Thoracic aorta (tissue), 2 donors: ENCODE measurements at regions not wholly inside any gene's neighbourhood (a gene's known extent, or its start where the extent isn't known, plus 50 kb on each side); places are given as distances from the start of the nearest gene placed in this dataset.

Experiments used
- ATAC-seq: fragments of 150-250 bp; one replicate; pipeline ENCODE4 v1.8.0; 2017; ENCODE audit warnings: low read depth; ENCODE audit not compliant: insufficient number of reproducible peaks, low FRiP score
- DNase-seq: peaks from one replicate; pipeline ENCODE4 v3.0.0-alpha.2; 2020; ENCODE audit warnings: low spot score
- H3K27ac ChIP-seq, 2 donors: fragments of 200-600 bp; sonication (generic); 1 replicate in 1 of 2; 2 replicates in 1 of 2; pipeline ENCODE4 v1.5.1; 2016; ENCODE audit warnings: mild to moderate bottlenecking in 2 of 2, moderate library complexity in 2 of 2
- H3K27me3 ChIP-seq: fragments of 200-600 bp; sonication (generic); replicated peaks from 2 replicates; pipeline ENCODE4 v1.6.0; 2016; ENCODE audit warnings: mild to moderate bottlenecking; ENCODE audit not compliant: insufficient read depth
- H3K36me3 ChIP-seq: fragments of 200-600 bp; sonication (generic); one replicate; pipeline ENCODE4 v1.5.1; 2016
- H3K4me1 ChIP-seq, 2 donors: fragments of 200-600 bp; sonication (generic); 1 replicate in 1 of 2; 2 replicates in 1 of 2; pipeline versions ENCODE4 v1.5.1 to v1.6.0; 2016; ENCODE audit warnings: low read depth in 2 of 2, mild to moderate bottlenecking in 1 of 2; ENCODE audit not compliant: control insufficient read depth in 1 of 2
- H3K4me3 ChIP-seq: fragments of 200-600 bp; sonication (generic); 2 replicates; pipeline ENCODE4 v1.5.1; 2016; ENCODE audit warnings: mild to moderate bottlenecking
- H3K9me3 ChIP-seq: fragments of 200-600 bp; sonication (generic); 2 replicates; pipeline ENCODE4 v1.5.1; 2016
- TF ChIP-seq, protein P1 (sequence below): fragments of 200-600 bp; sonication (generic); IDR thresholded peaks from one replicate; pipeline ENCODE4 v1.5.1; 2019; ENCODE audit warnings: antibody characterized with exemption

DNA sequence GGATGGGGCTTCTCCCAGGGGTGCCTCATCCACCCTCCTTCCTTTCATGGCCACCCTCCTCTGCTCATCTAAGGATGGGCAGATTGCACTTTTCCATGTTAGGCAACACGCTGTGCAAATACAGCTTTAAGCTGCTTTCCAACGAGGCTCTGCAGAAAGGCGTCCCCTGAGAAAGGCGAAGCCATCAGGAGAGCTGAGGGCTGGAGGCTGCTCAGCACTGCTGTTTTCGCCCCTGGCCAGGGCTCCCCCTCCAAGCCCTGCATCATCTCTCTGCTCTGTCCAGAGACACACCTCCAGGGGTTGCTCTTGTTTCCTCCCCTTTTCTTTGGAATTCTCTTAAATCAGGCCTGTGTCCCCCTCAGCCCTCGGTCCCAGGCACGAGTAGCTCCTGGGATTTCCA, 526.1 kb downstream of the CDH26 start:
- no peak overlapping the region for H3K27ac ChIP-seq
- no peak for ATAC-seq
- no peak for DNase-seq
- no peaks in the 10 kb centered on the region for H3K36me3 ChIP-seq
- TF ChIP-seq, protein P1, sequence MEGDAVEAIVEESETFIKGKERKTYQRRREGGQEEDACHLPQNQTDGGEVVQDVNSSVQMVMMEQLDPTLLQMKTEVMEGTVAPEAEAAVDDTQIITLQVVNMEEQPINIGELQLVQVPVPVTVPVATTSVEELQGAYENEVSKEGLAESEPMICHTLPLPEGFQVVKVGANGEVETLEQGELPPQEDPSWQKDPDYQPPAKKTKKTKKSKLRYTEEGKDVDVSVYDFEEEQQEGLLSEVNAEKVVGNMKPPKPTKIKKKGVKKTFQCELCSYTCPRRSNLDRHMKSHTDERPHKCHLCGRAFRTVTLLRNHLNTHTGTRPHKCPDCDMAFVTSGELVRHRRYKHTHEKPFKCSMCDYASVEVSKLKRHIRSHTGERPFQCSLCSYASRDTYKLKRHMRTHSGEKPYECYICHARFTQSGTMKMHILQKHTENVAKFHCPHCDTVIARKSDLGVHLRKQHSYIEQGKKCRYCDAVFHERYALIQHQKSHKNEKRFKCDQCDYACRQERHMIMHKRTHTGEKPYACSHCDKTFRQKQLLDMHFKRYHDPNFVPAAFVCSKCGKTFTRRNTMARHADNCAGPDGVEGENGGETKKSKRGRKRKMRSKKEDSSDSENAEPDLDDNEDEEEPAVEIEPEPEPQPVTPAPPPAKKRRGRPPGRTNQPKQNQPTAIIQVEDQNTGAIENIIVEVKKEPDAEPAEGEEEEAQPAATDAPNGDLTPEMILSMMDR: no peak
- no peaks in the 10 kb centered on the region for H3K4me1 ChIP-seq
- no peaks in the 10 kb centered on the region for H3K9me3 ChIP-seq
- no peaks in the 10 kb centered on the region for H3K27me3 ChIP-seq
- H3K4me3 ChIP-seq: no peak overlapping the region

DNA sequence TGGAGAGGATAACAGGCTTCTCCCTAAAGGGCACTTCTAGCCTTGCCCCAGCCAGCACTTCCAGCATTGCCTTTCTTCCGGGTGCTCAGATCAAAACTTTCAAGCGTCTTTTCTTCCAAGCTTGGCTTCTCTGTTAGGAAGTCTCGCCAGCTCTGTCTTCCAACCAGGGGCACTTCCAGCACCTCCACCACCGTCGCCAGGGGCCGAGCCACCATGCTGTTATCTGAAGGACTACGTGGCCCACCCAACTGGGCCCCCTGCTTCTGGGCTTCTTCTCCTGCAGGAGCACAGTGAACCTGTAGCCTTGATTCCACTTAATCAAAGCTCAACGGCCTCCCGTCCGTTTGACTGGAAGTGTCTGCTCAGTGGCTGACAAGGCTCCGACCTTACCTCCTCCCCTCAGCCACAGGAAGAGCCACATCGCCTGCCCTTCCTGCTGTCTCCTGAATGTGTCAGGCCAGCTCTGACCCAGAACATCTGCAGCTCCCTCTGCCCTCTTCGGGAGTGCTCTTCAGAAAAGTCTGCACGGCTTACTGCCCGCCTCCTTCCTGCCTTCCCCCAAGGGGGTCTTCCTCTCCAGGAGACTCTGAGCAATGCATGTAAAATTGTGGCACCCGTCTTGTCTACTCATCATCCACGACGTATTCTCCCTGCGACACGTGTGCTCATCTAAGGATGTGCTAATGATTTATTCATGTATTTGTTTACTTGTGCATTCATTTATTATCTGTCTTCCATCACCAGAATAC, 527.0 kb downstream of the CDH26 start:
- DNase-seq (no peak), ATAC-seq (no peak)
- H3K36me3 ChIP-seq: no peaks in the 10 kb centered on the region
- H3K27ac ChIP-seq: no peak overlapping the region
- H3K4me1 ChIP-seq: no peaks in the 10 kb centered on the region
- H3K9me3 ChIP-seq: no peaks in the 10 kb centered on the region
- no peak overlapping the region for H3K4me3 ChIP-seq
- no peaks in the 10 kb centered on the region for H3K27me3 ChIP-seq
- TF ChIP-seq, protein P1: no peak

DNA sequence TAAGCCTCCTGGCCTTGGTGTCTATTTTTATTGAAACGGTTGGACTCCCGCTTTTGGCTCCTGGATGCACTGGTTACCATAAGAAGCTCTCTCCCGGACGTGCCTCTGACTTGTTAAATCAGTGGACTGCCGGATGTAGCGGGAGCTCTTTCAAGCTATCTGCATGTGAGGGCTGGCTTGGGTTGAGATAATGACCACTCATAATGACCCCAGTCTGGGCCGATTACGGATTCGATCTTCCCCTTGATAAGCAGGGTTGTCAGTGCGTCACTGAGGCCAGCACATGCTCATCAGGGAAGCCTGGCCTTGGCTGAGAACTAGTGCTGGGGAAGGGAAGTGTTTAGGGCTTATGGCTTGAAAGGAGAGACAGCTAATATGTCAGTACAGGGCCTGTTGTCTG, 528.1 kb downstream of the CDH26 start:
- ATAC-seq (no peak), DNase-seq (no peak)
- TF ChIP-seq, protein P1: no peak
- Histone ChIP-seq H3K4me3 (no peak overlapping the region), H3K27ac (no peak overlapping the region), H3K27me3 (no peaks in the 10 kb centered on the region), H3K36me3 (no peaks in the 10 kb centered on the region), H3K9me3 (no peaks in the 10 kb centered on the region), H3K4me1 (no peaks in the 10 kb centered on the region)

GRCh38 chr20:60486937-60487336, 528.7 kb downstream of the CDH26 start:
- Histone ChIP-seq H3K4me1 (no peaks in the 10 kb centered on the region), H3K9me3 (no peaks in the 10 kb centered on the region), H3K36me3 (no peaks in the 10 kb centered on the region), H3K4me3 (no peak overlapping the region), H3K27me3 (no peaks in the 10 kb centered on the region), H3K27ac (no peak overlapping the region)
- ATAC-seq (no peak), DNase-seq (no peak)
- TF ChIP-seq, protein P1: no peak

- Histone ChIP-seq H3K27me3 (no peaks in the 10 kb centered on the region), H3K36me3 (no peaks in the 10 kb centered on the region), H3K27ac (no peak overlapping the region), H3K9me3 (no peaks in the 10 kb centered on the region), H3K4me1 (no peaks in the 10 kb centered on the region), H3K4me3 (no peak overlapping the region)
- ATAC-seq (no peak), DNase-seq (no peak)
- TF ChIP-seq, protein P1: no peak
Measured at GRCh38 chr20:60490217-60491050, 532.2 kb downstream of the CDH26 start.
